Endothelial cell of umbilical vein (primary cell): ENCODE measurements at regions not wholly inside any gene's neighbourhood (a gene's known extent, or its start where the extent isn't known, plus 50 kb on each side); places are given as distances from the start of the nearest gene placed in this dataset.
"Not testable (repeated sequence)": the region's sequence is repeated elsewhere in the genome, so short reads cannot be mapped to it uniquely, and the experiment has no call there.

Experiments used
- BruUV-seq: library from RNA; stranded (reverse); fragments of 400-500 nt; replicated peaks from 2 replicates; lab custom pipeline; 2021; lab: Mats Ljungman, UMichigan
- CTCF ChIA-PET: fragments of 300-600, 350-600 bp; sonication (Branson Sonifier 250); formaldehyde crosslinking; loops from one replicate; lab custom pipeline; 2021; ENCODE audit warnings: antibody characterized with exemption, inconsistent platforms; lab: Charles Lee
- POLR2A ChIA-PET: fragments of 300-600, 350-600 bp; sonication (Branson Sonifier 250); formaldehyde crosslinking; loops from one replicate; lab custom pipeline; 2021; ENCODE audit warnings: antibody characterized with exemption, inconsistent platforms; lab: Charles Lee
- DNase-seq: peaks from one replicate; pipeline ENCODE4 v3.0.0-alpha.2; 2011; ENCODE audit warnings: low read depth, low spot score
- FAIRE-seq: peaks from 2 replicates; lab custom pipeline; 2011; peaks lifted over from hg19 to GRCh38; lab: Jason Lieb, UNC
- H2AFZ ChIP-seq: 2 replicates; pipeline ENCODE4 v1.6.0; 2012; ENCODE audit warnings: low read depth, low read length, control low read depth, inconsistent platforms
- H3K27ac ChIP-seq: 2 replicates; pipeline ENCODE4 v1.5.1; 2011; ENCODE audit warnings: low read depth, mild to moderate bottlenecking, control low read depth, low read length, moderate library complexity; ENCODE audit not compliant: insufficient read depth
- H3K27me3 ChIP-seq, 2 experiments: 2 replicates each; pipeline versions ENCODE4 v1.6.0 to v1.6.1; 2011; ENCODE audit warnings: low read length in 2 of 2, mixed read lengths in 1 of 2; ENCODE audit not compliant: control insufficient read depth in 2 of 2, insufficient read depth in 2 of 2
- H3K36me3 ChIP-seq, 2 experiments: 2 replicates in 1 of 2; 3 replicates in 1 of 2; pipeline ENCODE4 v1.5.1; 2011; ENCODE audit warnings: low read length in 2 of 2, mild to moderate bottlenecking in 1 of 2, moderate library complexity in 1 of 2; ENCODE audit not compliant: control insufficient read depth in 2 of 2, insufficient read depth in 2 of 2; ENCODE audit errors: extremely low read depth in 1 of 2
- H3K4me1 ChIP-seq: 3 replicates; pipeline ENCODE4 v1.5.1; 2011; ENCODE audit warnings: mild to moderate bottlenecking, low read length; ENCODE audit not compliant: control insufficient read depth, insufficient read depth; ENCODE audit errors: extremely low read depth
- H3K4me2 ChIP-seq: 2 replicates; pipeline ENCODE4 v1.6.1; 2011; ENCODE audit warnings: low read length, control low read depth, mixed read lengths; ENCODE audit not compliant: insufficient read depth
- H3K4me3 ChIP-seq, 3 experiments: fragments of 200-600 bp in 1 of 3; sonication (generic), shearing (Covaris generic) in 1 of 3; replicated peaks in 1 of 3; 2 replicates each; pipeline ENCODE4 v1.5.1; 2011 to 2016; ENCODE audit warnings: control low read depth in 3 of 3, low read length in 3 of 3, mild to moderate bottlenecking in 2 of 3, inconsistent platforms in 1 of 3, low read depth in 1 of 3, moderate library complexity in 1 of 3; ENCODE audit not compliant: insufficient read depth in 1 of 3
- H3K79me2 ChIP-seq: 2 replicates; pipeline ENCODE4 v1.6.0; 2012; ENCODE audit warnings: low read length, inconsistent platforms; ENCODE audit not compliant: control insufficient read depth, insufficient read depth
- H3K9ac ChIP-seq: replicated peaks from 2 replicates; pipeline ENCODE3; 2011; ENCODE audit warnings: low read length, control low read depth; ENCODE audit not compliant: insufficient read depth; ENCODE audit errors: extremely low read depth
- H3K9me1 ChIP-seq: replicated peaks from 3 replicates; pipeline ENCODE4 v1.6.0; 2011; ENCODE audit warnings: mild to moderate bottlenecking, low read length; ENCODE audit not compliant: control insufficient read depth, insufficient read depth; ENCODE audit errors: extremely low read depth
- H3K9me3 ChIP-seq: replicated peaks from 2 replicates; pipeline ENCODE4 v1.5.1; 2012; ENCODE audit warnings: low read length, inconsistent platforms; ENCODE audit not compliant: control insufficient read depth, insufficient read depth
- H4K20me1 ChIP-seq: replicated peaks from 2 replicates; pipeline ENCODE3; 2011; ENCODE audit warnings: mild to moderate bottlenecking, low read length; ENCODE audit not compliant: control insufficient read depth, insufficient read depth; ENCODE audit errors: extremely low read depth
- dilution Hi-C: fragments of 300-500 bp; cut with MboI; formaldehyde crosslinking; loops from one replicate; pipeline ENCODE4 v1.15.0; 2019; ENCODE audit warnings: low sequenced_read_pairs; ENCODE audit not compliant: extremely low pct_ligation_motif_present
- intact Hi-C: fragments of 100-400 bp; cut with micrococcal nuclease; formaldehyde crosslinking; loops from one replicate; pipeline ENCODE4 v1.10.0; 2022
- TF ChIP-seq, protein P1 (sequence below), 2 donors: IDR thresholded peaks; 1 replicate in 1 of 2; 2 replicates in 1 of 2; pipeline ENCODE4 v1.5.1; 2011; ENCODE audit warnings: low read length in 2 of 2, mild to moderate bottlenecking in 2 of 2, moderate library complexity in 2 of 2, control low read depth in 1 of 2, inconsistent platforms in 1 of 2, low read depth in 1 of 2; ENCODE audit not compliant: insufficient read depth in 1 of 2; ENCODE audit errors: extremely low read depth in 1 of 2

GRCh38 chr22:49699476-49699875 is 128.2 kb downstream of the BRD1 start:
- intact Hi-C loops (no loop called here), dilution Hi-C loops (no loop called here)
- no peak overlapping the region for H3K9ac ChIP-seq
- H3K79me2 ChIP-seq: no peaks in the 10 kb centered on the region
- H3K36me3 ChIP-seq: no peaks in the 10 kb centered on the region
- no peaks in the 10 kb centered on the region for H3K4me1 ChIP-seq
- H2AFZ ChIP-seq: no peak overlapping the region
- no peak for FAIRE-seq
- TF ChIP-seq, protein P1, sequence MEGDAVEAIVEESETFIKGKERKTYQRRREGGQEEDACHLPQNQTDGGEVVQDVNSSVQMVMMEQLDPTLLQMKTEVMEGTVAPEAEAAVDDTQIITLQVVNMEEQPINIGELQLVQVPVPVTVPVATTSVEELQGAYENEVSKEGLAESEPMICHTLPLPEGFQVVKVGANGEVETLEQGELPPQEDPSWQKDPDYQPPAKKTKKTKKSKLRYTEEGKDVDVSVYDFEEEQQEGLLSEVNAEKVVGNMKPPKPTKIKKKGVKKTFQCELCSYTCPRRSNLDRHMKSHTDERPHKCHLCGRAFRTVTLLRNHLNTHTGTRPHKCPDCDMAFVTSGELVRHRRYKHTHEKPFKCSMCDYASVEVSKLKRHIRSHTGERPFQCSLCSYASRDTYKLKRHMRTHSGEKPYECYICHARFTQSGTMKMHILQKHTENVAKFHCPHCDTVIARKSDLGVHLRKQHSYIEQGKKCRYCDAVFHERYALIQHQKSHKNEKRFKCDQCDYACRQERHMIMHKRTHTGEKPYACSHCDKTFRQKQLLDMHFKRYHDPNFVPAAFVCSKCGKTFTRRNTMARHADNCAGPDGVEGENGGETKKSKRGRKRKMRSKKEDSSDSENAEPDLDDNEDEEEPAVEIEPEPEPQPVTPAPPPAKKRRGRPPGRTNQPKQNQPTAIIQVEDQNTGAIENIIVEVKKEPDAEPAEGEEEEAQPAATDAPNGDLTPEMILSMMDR (IDR thresholded peaks at IDR 0.05; ENCODE audit: extremely low read depth in 1 of 2, insufficient read depth in 1 of 2, low read depth in 1 of 2, low read length in 2 of 2): no peak
- POLR2A ChIA-PET: interaction anchor here (1.2 kb wide), 1 partner anchor 50 kb away, joined by 3 read pairs; no protein-coding TSS in a partner anchor
- H3K27ac ChIP-seq: no peak overlapping the region
- no peaks in the 10 kb centered on the region for H4K20me1 ChIP-seq
- DNase-seq: no peak
- H3K4me3 ChIP-seq: no peak overlapping the region
- no TSS peak for BruUV-seq
- H3K9me1 ChIP-seq: no peaks in the 10 kb centered on the region
- H3K4me2 ChIP-seq: no peak overlapping the region
- H3K9me3 ChIP-seq: no peaks in the 10 kb centered on the region
- H3K27me3 ChIP-seq: no peaks in the 10 kb centered on the region
- CTCF ChIA-PET: no interaction called here

GRCh38 chr22:49698616-49699015 is 129.1 kb downstream of the BRD1 start:
- H3K36me3 ChIP-seq, H3K9ac ChIP-seq, H4K20me1 ChIP-seq, intact Hi-C loops, H3K4me3 ChIP-seq, H3K4me2 ChIP-seq, H3K4me1 ChIP-seq, H3K27ac ChIP-seq, BruUV-seq, CTCF ChIA-PET, dilution Hi-C loops, FAIRE-seq, DNase-seq, H3K9me1 ChIP-seq, H3K79me2 ChIP-seq, H3K9me3 ChIP-seq, H3K27me3 ChIP-seq, H2AFZ ChIP-seq: not testable (repeated sequence)
- POLR2A ChIA-PET: interaction anchor here (1.2 kb wide), 1 partner anchor 49 kb away, joined by 3 read pairs; no protein-coding TSS in a partner anchor
